Neuron (in vitro differentiated cells): ENCODE measurements at regions not wholly inside any gene's neighbourhood (a gene's known extent, or its start where the extent isn't known, plus 50 kb on each side); places are given as distances from the start of the nearest gene placed in this dataset.

Source experiments
- H2AFZ ChIP-seq: one replicate; pipeline ENCODE4 v1.6.1; 2013; ENCODE audit warnings: low read depth, mild to moderate bottlenecking, inconsistent platforms, low read length, moderate library complexity
- H3K27me3 ChIP-seq: one replicate; pipeline ENCODE4 v1.6.1; 2013; ENCODE audit warnings: low read length; ENCODE audit not compliant: insufficient read depth
- H3K36me3 ChIP-seq: one replicate; pipeline ENCODE4 v1.6.1; 2013; ENCODE audit warnings: low read length; ENCODE audit not compliant: insufficient read depth
- H3K4me1 ChIP-seq: one replicate; pipeline ENCODE4 v1.6.1; 2013; ENCODE audit warnings: low read length; ENCODE audit not compliant: insufficient read depth
- H3K4me3 ChIP-seq: 2 replicates; pipeline ENCODE4 v1.5.1; 2013; ENCODE audit warnings: mild to moderate bottlenecking, low read length, moderate library complexity
- H3K9me3 ChIP-seq: one replicate; pipeline ENCODE4 v1.6.1; 2013; ENCODE audit warnings: low read length

GRCh38 chr2:67646714-67647333 is 249.7 kb downstream of the ETAA1 start:
- no peaks in the 10 kb centered on the region for H3K4me1 ChIP-seq
- no peaks in the 10 kb centered on the region for H3K36me3 ChIP-seq
- no peak overlapping the region for H3K4me3 ChIP-seq
- no peaks in the 10 kb centered on the region for H3K9me3 ChIP-seq
- H2AFZ ChIP-seq, result no peak overlapping the region
- no peaks in the 10 kb centered on the region for H3K27me3 ChIP-seq

GRCh38 chr2:67649331-67650261 is 252.5 kb downstream of the ETAA1 start:
- Histone ChIP-seq H3K4me3 (no peak overlapping the region), H3K4me1 (no peaks in the 10 kb centered on the region), H3K9me3 (no peaks in the 10 kb centered on the region), H3K36me3 (no peaks in the 10 kb centered on the region), H2AFZ (no peak overlapping the region), H3K27me3 (no peaks in the 10 kb centered on the region)

GRCh38 chr2:67650291-67651133 is 253.4 kb downstream of the ETAA1 start:
- no peaks in the 10 kb centered on the region for H3K4me1 ChIP-seq
- no peaks in the 10 kb centered on the region for H3K36me3 ChIP-seq
- H3K4me3 ChIP-seq, result no peak overlapping the region
- H3K27me3 ChIP-seq, result no peaks in the 10 kb centered on the region
- no peak overlapping the region for H2AFZ ChIP-seq
- no peaks in the 10 kb centered on the region for H3K9me3 ChIP-seq

GRCh38 chr2:67651565-67651964 is 254.4 kb downstream of the ETAA1 start:
- Histone ChIP-seq H3K4me3 (no peak overlapping the region), H3K4me1 (no peaks in the 10 kb centered on the region), H2AFZ (no peak overlapping the region), H3K9me3 (no peaks in the 10 kb centered on the region), H3K36me3 (no peaks in the 10 kb centered on the region), H3K27me3 (no peaks in the 10 kb centered on the region)

- Histone ChIP-seq H3K9me3 (no peaks in the 10 kb centered on the region), H3K36me3 (no peaks in the 10 kb centered on the region), H2AFZ (no peak overlapping the region), H3K4me1 (no peaks in the 10 kb centered on the region), H3K4me3 (no peak overlapping the region), H3K27me3 (no peaks in the 10 kb centered on the region)
Measured at GRCh38 chr2:67652679-67653078, 255.5 kb downstream of the ETAA1 start.

- no peak overlapping the region for H3K4me3 ChIP-seq
- no peaks in the 10 kb centered on the region for H3K9me3 ChIP-seq
- no peaks in the 10 kb centered on the region for H3K27me3 ChIP-seq
- H2AFZ ChIP-seq, result no peak overlapping the region
- no peaks in the 10 kb centered on the region for H3K4me1 ChIP-seq
- H3K36me3 ChIP-seq, result no peaks in the 10 kb centered on the region
Measured at GRCh38 chr2:67656875-67657274, 259.7 kb downstream of the ETAA1 start.

GRCh38 chr2:67658820-67659219 is 261.7 kb downstream of the ETAA1 start:
- Histone ChIP-seq H3K4me3 (no peak overlapping the region), H3K4me1 (no peaks in the 10 kb centered on the region), H3K9me3 (no peaks in the 10 kb centered on the region), H3K36me3 (no peaks in the 10 kb centered on the region), H2AFZ (no peak overlapping the region), H3K27me3 (no peaks in the 10 kb centered on the region)

GRCh38 chr2:67660015-67660602 is 263.0 kb downstream of the ETAA1 start:
- H3K4me1 ChIP-seq, result no peaks in the 10 kb centered on the region
- H2AFZ ChIP-seq, result no peak overlapping the region
- H3K4me3 ChIP-seq, result no peak overlapping the region
- H3K9me3 ChIP-seq, result no peaks in the 10 kb centered on the region
- no peaks in the 10 kb centered on the region for H3K36me3 ChIP-seq
- no peaks in the 10 kb centered on the region for H3K27me3 ChIP-seq

GRCh38 chr2:67660871-67661270 is 263.7 kb downstream of the ETAA1 start:
- H3K4me3 ChIP-seq, result no peak overlapping the region
- H3K27me3 ChIP-seq, result no peaks in the 10 kb centered on the region
- no peaks in the 10 kb centered on the region for H3K4me1 ChIP-seq
- H2AFZ ChIP-seq, result no peak overlapping the region
- H3K36me3 ChIP-seq, result no peaks in the 10 kb centered on the region
- H3K9me3 ChIP-seq, result no peaks in the 10 kb centered on the region

- H3K4me3 ChIP-seq, result no peak overlapping the region
- H3K4me1 ChIP-seq, result no peaks in the 10 kb centered on the region
- H3K9me3 ChIP-seq, result no peaks in the 10 kb centered on the region
- no peaks in the 10 kb centered on the region for H3K27me3 ChIP-seq
- H3K36me3 ChIP-seq, result no peaks in the 10 kb centered on the region
- no peak overlapping the region for H2AFZ ChIP-seq
Measured at GRCh38 chr2:67662222-67662621, 265.1 kb downstream of the ETAA1 start.

GRCh38 chr2:67663776-67664175 is 266.6 kb downstream of the ETAA1 start:
- Histone ChIP-seq H3K36me3 (no peaks in the 10 kb centered on the region), H3K4me1 (no peaks in the 10 kb centered on the region), H3K4me3 (no peak overlapping the region), H3K27me3 (no peaks in the 10 kb centered on the region), H2AFZ (no peak overlapping the region), H3K9me3 (no peaks in the 10 kb centered on the region)

- Histone ChIP-seq H3K36me3 (no peaks in the 10 kb centered on the region), H3K4me1 (no peaks in the 10 kb centered on the region)
Measured at GRCh38 chr2:67666386-67667053, 269.4 kb downstream of the ETAA1 start.

More at GRCh38 chr2:67666386-67667053, 269.4 kb downstream of the ETAA1 start:
- Histone ChIP-seq H3K27me3 (no peaks in the 10 kb centered on the region), H3K4me3 (no peak overlapping the region), H2AFZ (no peak overlapping the region), H3K9me3 (no peaks in the 10 kb centered on the region)
